RWPE2 (cell line): ENCODE measurements at regions not wholly inside any gene's neighbourhood (a gene's known extent, or its start where the extent isn't known, plus 50 kb on each side); places are given as distances from the start of the nearest gene placed in this dataset.

Experiments used
- ATAC-seq: fragments of 200-7000 bp; cut with Tn5 transposase; 3 replicates; pipeline ENCODE4 v1.9.1; 2021; ENCODE audit warnings: low read depth
- DNase-seq: peaks from one replicate; pipeline ENCODE4 v3.0.0-alpha.2; 2020; ENCODE audit warnings: low spot score
- H3K27ac ChIP-seq: fragments of 450-650 bp; 2 replicates; pipeline ENCODE4 v1.5.1; 2017; ENCODE audit warnings: mild to moderate bottlenecking; ENCODE audit not compliant: poor library complexity, severe bottlenecking
- H3K27me3 ChIP-seq: fragments of 250-450 bp; sonication (Bioruptor Pico); 2 replicates; pipeline ENCODE4 v1.5.1; 2021; ENCODE audit warnings: mild to moderate bottlenecking, moderate library complexity; ENCODE audit not compliant: insufficient read depth, poor library complexity, severe bottlenecking
- H3K36me3 ChIP-seq: fragments of 250-450 bp; sonication (Bioruptor Pico); 2 replicates; pipeline ENCODE4 v1.5.1; 2020; ENCODE audit warnings: low read depth, mild to moderate bottlenecking, moderate library complexity
- H3K4me1 ChIP-seq: fragments of 250-450 bp; sonication (Bioruptor Pico); 2 replicates; pipeline ENCODE4 v1.5.1; 2021; ENCODE audit warnings: mild to moderate bottlenecking, moderate library complexity; ENCODE audit not compliant: insufficient read depth, poor library complexity, severe bottlenecking
- H3K4me3 ChIP-seq: fragments of 250-450 bp; sonication (Bioruptor Pico); 2 replicates; pipeline ENCODE4 v1.5.1; 2021; ENCODE audit warnings: mild to moderate bottlenecking, moderate library complexity; ENCODE audit not compliant: severe bottlenecking
- H3K9me3 ChIP-seq: fragments of 250-450 bp; sonication (Bioruptor Pico); 2 replicates; pipeline ENCODE4 v1.5.1; 2021; ENCODE audit warnings: mild to moderate bottlenecking, moderate library complexity; ENCODE audit not compliant: severe bottlenecking
- TF ChIP-seq, protein P1 (sequence below): fragments of 450-650 bp; IDR thresholded peaks from one replicate; pipeline ENCODE4 v1.5.1; 2017; ENCODE audit warnings: mild to moderate bottlenecking, moderate library complexity; ENCODE audit not compliant: poor library complexity, severe bottlenecking

DNA sequence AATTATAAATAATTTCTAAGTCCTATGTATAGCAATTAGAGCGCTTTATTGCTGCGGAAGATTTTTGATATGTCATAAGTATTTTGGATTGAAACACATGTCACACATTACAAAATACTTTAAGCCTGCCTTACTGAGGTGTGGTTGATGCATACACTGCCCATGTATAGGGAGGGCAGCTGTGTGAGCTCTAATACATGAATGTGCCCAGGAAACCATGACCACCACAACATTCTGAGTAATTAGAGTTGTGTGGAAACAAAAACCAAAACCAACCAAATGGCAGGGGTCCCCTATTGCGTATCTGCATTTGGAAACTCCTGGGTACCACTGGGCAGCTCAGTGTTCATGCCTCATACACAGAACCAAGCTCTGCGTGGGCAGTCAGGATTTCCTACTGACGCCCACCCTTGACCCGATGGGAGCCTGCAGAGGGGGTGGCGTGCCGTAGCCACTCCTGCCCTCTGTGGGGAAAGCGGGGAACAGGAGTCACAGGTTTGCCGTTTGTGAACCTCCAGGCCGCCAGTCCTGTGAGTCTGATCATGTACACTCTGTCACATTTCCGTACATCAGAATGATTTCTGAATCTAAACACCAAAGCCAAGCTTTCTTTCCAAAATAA lies 50.9 kb upstream of the PDE10A start:
- no peaks in the 10 kb centered on the region for H3K36me3 ChIP-seq
- no peak overlapping the region for H3K4me3 ChIP-seq
- no peaks in the 10 kb centered on the region for H3K9me3 ChIP-seq
- DNase-seq (no peak), ATAC-seq (no peak)
- H3K27me3 ChIP-seq = no peaks in the 10 kb centered on the region
- no peaks in the 10 kb centered on the region for H3K4me1 ChIP-seq
- no peak overlapping the region for H3K27ac ChIP-seq
- TF ChIP-seq, protein P1, sequence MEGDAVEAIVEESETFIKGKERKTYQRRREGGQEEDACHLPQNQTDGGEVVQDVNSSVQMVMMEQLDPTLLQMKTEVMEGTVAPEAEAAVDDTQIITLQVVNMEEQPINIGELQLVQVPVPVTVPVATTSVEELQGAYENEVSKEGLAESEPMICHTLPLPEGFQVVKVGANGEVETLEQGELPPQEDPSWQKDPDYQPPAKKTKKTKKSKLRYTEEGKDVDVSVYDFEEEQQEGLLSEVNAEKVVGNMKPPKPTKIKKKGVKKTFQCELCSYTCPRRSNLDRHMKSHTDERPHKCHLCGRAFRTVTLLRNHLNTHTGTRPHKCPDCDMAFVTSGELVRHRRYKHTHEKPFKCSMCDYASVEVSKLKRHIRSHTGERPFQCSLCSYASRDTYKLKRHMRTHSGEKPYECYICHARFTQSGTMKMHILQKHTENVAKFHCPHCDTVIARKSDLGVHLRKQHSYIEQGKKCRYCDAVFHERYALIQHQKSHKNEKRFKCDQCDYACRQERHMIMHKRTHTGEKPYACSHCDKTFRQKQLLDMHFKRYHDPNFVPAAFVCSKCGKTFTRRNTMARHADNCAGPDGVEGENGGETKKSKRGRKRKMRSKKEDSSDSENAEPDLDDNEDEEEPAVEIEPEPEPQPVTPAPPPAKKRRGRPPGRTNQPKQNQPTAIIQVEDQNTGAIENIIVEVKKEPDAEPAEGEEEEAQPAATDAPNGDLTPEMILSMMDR = no peak
